ENCODE measurements at regions not wholly inside any gene's neighbourhood (a gene's known extent, or its start where the extent isn't known, plus 50 kb on each side); places are given as distances from the start of the nearest gene placed in this dataset.

GRCh38 chr6:34618430-34619182, 62.5 kb upstream of the SPDEF start:
- TF ChIP-seq CTCF (IDR thresholded peaks at IDR 0.05) = no peak
- TF ChIP-seq EZH2 (IDR thresholded peaks at IDR 0.05; ENCODE audit: borderline replicate concordance, insufficient read depth, low read depth, low read length, poor library complexity, severe bottlenecking) = no peak

All from B cell (primary cell).